ENCODE measurements at regions not wholly inside any gene's neighbourhood (a gene's known extent, or its start where the extent isn't known, plus 50 kb on each side); places are given as distances from the start of the nearest gene placed in this dataset.
"Not testable (repeated sequence)": the region's sequence is repeated elsewhere in the genome, so short reads cannot be mapped to it uniquely, and the experiment has no call there.

DNA sequence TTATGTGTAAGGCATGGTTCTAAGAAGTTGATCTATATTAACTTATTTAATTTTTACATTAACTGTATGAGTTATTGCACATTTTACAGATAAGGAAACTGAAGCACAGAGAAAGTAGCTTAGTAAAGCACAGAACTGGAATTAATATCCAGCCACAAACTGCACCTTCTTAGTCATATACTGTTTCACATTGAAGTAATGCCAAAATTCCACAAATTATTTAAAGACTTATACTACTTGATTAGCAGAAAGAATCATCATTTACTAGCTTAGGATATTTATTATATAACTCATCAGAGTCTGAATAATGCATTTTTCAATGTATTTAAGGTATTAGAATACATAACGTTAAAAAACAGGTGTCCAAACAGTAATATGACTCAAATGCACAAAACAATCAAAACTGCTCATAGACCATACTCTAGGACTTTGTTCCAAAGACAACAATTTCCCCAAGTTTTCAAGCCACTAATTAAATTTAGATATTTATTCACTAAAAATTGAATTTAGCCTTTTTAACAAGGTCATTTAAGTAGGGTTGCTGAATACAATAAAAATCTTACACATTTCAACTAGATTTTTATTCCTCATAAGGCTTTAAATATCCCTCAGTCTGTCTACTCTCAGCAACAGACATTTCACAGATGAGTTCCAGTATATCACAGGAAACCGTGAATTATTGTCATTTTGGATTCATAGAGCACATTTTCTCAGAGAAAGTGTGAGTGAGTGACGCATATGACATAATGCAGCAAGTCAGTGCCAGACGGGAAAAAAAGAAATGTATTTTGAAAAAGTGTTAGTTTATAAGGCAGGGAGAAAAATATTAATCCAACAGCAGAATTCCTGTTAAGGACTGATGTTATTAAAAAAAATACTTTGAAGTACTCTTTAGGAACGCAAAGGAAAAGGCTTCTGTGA, 782.5 kb downstream of the TMTC2 start:
- no peaks in the 10 kb centered on the region for H3K36me3 ChIP-seq (ENCODE audit: control insufficient read depth, insufficient read depth, low read length)
- H3K9ac ChIP-seq (ENCODE audit: low read length), result no peak overlapping the region
- 0 out of 2 replicates have a peak, but pooled peaks cover 2% of the 10 kb centered on the region for H3K4me1 ChIP-seq (ENCODE audit: control insufficient read depth, insufficient read depth, low read length)
- no peak overlapping the region for H3K4me3 ChIP-seq (ENCODE audit: low read depth, low read length)
- H3K27me3 ChIP-seq (ENCODE audit: control insufficient read depth, insufficient read depth, low read length), result no peaks in the 10 kb centered on the region
- no peak overlapping the region for H3K27ac ChIP-seq (ENCODE audit: low read depth, low read length)
- H3K9me3 ChIP-seq (ENCODE audit: control insufficient read depth, insufficient read depth, low read depth, low read length), result no peaks in the 10 kb centered on the region

DNA sequence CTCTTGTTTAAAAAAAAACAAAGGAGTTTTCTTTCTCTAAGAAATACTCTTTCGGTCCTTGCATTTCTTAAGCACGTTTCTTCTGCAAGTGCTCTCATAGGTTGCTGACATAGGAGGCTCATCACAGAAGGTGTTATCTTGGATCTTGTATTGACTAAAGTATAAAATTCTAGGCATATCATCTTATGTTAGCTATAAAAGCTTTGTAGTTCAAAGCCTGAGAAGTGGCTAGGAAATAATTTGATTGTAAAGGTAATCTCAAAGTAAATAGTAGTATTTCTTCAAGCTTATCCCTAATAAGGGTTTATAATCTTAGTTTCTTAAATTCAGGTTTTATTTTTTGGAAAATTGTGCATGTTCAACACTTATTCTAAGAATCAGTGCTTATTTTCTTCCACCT, 778.9 kb downstream of the TMTC2 start:
- Histone ChIP-seq H3K36me3 (ENCODE audit: control insufficient read depth, insufficient read depth, low read length) (no peaks in the 10 kb centered on the region), H3K4me1 (ENCODE audit: control insufficient read depth, insufficient read depth, low read length) (0 out of 2 replicates have a peak, but pooled peaks cover 2% of the 10 kb centered on the region), H3K27me3 (ENCODE audit: control insufficient read depth, insufficient read depth, low read length) (no peaks in the 10 kb centered on the region), H3K9me3 (ENCODE audit: control insufficient read depth, insufficient read depth, low read depth, low read length) (no peaks in the 10 kb centered on the region), H3K4me3 (ENCODE audit: low read depth, low read length) (no peak overlapping the region), H3K9ac (ENCODE audit: low read length) (no peak overlapping the region), H3K27ac (ENCODE audit: low read depth, low read length) (no peak overlapping the region)

DNA sequence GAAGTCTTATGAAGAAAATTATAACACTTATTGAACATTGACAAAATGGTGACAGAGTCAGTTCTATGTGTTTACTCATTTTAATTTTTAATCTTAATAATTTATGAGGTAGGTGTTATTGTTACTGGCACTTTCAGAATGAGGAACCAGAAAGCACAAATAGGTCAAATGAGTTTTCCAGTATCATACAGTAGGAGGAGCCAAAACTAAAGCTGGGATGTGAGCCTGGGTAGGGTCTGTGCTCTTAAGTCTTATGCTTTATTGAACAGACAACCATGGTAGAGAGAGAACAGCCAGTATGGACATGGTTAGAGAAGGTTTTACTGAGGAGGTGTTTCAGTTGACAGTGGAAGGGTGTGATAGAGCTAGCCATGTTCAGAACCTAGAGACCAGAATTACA, 775.7 kb downstream of the TMTC2 start:
- no peaks in the 10 kb centered on the region for H3K36me3 ChIP-seq (ENCODE audit: control insufficient read depth, insufficient read depth, low read length)
- H3K27me3 ChIP-seq (ENCODE audit: control insufficient read depth, insufficient read depth, low read length), result no peaks in the 10 kb centered on the region
- H3K9me3 ChIP-seq (ENCODE audit: control insufficient read depth, insufficient read depth, low read depth, low read length), result no peaks in the 10 kb centered on the region
- H3K4me1 ChIP-seq (ENCODE audit: control insufficient read depth, insufficient read depth, low read length), result no peaks in the 10 kb centered on the region
- H3K27ac ChIP-seq (ENCODE audit: low read depth, low read length), result no peak overlapping the region
- H3K4me3 ChIP-seq (ENCODE audit: low read depth, low read length), result no peak overlapping the region
- H3K9ac ChIP-seq (ENCODE audit: low read length), result no peak overlapping the region

DNA sequence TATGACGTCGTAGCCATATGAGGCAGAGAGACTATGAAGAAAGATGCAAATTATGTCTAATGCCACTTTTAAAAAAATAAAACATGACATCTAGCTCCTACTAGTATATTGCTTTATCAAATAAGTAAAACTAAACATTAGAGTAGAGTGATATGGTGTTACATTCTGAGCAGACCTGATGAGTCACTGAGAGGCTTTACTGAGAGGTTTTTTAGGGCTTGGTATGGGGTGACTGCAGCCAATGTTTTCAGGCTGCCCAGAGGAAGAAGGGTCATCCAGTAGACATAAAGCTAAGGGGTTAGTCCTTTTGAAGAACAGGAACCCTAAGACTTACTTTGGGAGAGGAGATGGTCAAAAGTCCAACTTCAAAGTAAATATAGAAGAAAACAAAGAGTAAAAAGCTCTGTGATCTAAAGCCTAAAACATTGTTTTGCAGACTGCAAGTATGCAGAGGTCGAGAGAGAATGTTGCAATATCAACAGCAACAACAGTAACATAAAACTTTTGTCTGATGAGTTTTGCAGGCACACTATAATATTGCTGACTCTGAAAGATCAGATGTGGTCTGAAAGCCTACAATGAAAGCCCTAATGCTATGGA, 774.7 kb downstream of the TMTC2 start:
- Histone ChIP-seq H3K4me3 (ENCODE audit: low read depth, low read length) (no peak overlapping the region), H3K36me3 (ENCODE audit: control insufficient read depth, insufficient read depth, low read length) (no peaks in the 10 kb centered on the region), H3K27me3 (ENCODE audit: control insufficient read depth, insufficient read depth, low read length) (no peaks in the 10 kb centered on the region), H3K27ac (ENCODE audit: low read depth, low read length) (no peak overlapping the region), H3K4me1 (ENCODE audit: control insufficient read depth, insufficient read depth, low read length) (no peaks in the 10 kb centered on the region), H3K9ac (ENCODE audit: low read length) (no peak overlapping the region), H3K9me3 (ENCODE audit: control insufficient read depth, insufficient read depth, low read depth, low read length) (no peaks in the 10 kb centered on the region)

DNA sequence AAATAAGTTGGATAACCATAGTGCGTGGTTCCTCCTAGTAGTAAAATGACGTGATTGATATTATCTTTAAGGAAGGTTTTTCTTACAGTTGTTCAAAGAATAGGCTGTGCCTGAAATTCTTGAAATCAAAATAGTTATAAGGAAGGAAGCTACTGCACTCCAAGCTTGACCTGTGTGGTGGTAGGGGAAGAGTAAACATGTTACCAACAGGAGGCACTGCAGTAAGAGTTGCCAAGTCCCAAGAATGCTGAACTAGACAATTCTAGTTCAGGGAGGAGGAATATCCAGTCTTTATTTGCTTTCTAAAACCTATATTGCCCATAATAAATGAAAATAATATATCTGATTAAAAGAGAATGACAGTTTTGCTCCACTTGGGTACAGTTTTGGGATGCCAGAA, 764.5 kb downstream of the TMTC2 start:
- Histone ChIP-seq H3K4me3 (ENCODE audit: low read depth, low read length) (no peak overlapping the region), H3K36me3 (ENCODE audit: control insufficient read depth, insufficient read depth, low read length) (no peaks in the 10 kb centered on the region), H3K27me3 (ENCODE audit: control insufficient read depth, insufficient read depth, low read length) (no peaks in the 10 kb centered on the region), H3K9ac (ENCODE audit: low read length) (no peak overlapping the region), H3K4me1 (ENCODE audit: control insufficient read depth, insufficient read depth, low read length) (no peaks in the 10 kb centered on the region), H3K9me3 (ENCODE audit: control insufficient read depth, insufficient read depth, low read depth, low read length) (0 out of 2 replicates have a peak, but pooled peaks cover 2% of the 10 kb centered on the region), H3K27ac (ENCODE audit: low read depth, low read length) (no peak overlapping the region)

DNA sequence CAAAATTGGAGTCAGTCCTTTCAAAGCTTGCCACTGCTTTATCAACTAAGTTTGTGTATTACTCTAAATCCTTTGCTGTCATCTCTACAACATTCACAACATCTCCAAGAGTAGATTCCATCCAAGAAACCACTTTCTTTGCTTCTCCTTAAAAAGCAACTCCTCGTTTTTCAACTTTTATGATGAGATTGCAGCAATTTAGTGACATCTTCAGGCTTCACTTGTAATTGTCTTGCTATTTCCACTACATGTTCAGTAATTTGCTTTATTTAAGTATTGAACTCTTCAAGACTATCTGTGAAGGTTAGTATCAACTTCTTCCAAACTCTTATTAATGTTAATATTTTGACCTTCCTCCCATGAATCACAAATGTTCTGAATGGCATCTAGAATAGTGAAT, 747.9 kb downstream of the TMTC2 start:
- Histone ChIP-seq H3K4me1 (ENCODE audit: control insufficient read depth, insufficient read depth, low read length) (no peaks in the 10 kb centered on the region), H3K36me3 (ENCODE audit: control insufficient read depth, insufficient read depth, low read length) (no peaks in the 10 kb centered on the region), H3K4me3 (ENCODE audit: low read depth, low read length) (no peak overlapping the region), H3K27ac (ENCODE audit: low read depth, low read length) (no peak overlapping the region), H3K9me3 (ENCODE audit: control insufficient read depth, insufficient read depth, low read depth, low read length) (no peaks in the 10 kb centered on the region), H3K9ac (ENCODE audit: low read length) (no peak overlapping the region), H3K27me3 (ENCODE audit: control insufficient read depth, insufficient read depth, low read length) (no peaks in the 10 kb centered on the region)

DNA sequence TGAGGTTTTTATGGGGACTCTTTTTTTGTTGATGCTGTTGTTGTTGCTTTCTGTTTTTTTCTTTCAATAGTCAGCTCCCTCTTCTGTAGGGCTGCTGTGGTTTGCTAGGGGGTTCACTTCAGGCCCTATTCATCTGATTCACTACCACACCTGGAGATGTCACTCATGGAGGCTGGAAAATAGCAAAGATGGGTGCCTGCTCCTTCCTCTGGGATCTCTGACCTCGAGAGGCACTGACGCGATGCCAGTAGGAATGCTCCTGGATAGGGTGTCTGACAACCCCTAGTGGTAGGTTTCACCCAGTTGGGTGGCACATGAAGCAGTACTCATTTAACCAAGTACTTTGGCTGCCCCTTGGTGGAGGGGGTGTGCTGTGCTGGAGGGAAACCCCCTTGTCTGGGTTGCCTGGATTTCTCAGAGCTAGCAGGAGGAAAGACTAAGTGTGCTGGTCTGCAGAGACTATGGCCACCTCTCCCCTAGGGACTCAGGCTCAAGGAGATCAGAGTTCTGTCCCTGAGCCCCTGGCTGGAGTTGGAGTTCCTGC, 745.5 kb downstream of the TMTC2 start:
- Histone ChIP-seq H3K4me1 (ENCODE audit: control insufficient read depth, insufficient read depth, low read length) (no peaks in the 10 kb centered on the region), H3K4me3 (ENCODE audit: low read depth, low read length) (no peak overlapping the region), H3K9ac (ENCODE audit: low read length) (no peak overlapping the region), H3K9me3 (ENCODE audit: control insufficient read depth, insufficient read depth, low read depth, low read length) (no peaks in the 10 kb centered on the region), H3K36me3 (ENCODE audit: control insufficient read depth, insufficient read depth, low read length) (no peaks in the 10 kb centered on the region), H3K27ac (ENCODE audit: low read depth, low read length) (no peak overlapping the region), H3K27me3 (ENCODE audit: control insufficient read depth, insufficient read depth, low read length) (no peaks in the 10 kb centered on the region)

DNA sequence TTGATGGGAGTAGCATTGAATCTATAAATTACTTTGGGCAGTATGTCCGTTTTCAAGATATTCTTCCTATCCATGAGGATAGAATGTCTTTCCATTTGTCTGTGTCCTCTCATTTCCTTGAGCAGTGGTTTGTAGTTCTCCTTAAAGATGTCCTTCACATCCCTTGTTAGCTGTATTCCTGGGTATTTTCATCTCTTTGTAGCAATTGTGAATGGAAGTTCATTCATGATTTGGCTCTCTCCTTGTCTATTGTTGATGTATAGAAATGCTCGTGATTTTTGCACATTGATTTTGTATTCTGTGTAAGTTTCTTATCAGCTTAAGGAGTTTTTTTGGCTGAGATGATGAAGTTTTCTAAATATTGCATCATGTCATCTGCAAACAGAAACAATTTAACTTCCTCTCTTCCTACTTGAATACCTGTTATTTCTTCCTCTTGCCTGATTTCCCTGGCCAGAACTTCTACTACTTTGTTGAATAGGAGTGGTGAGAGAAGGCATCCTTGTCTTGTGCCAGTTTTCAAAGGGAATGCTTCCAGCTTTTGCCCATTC, 741.0 kb downstream of the TMTC2 start:
- not testable (repeated sequence) for H3K36me3 ChIP-seq (ENCODE audit: control insufficient read depth, insufficient read depth, low read length); H3K9ac ChIP-seq (ENCODE audit: low read length); H3K9me3 ChIP-seq (ENCODE audit: control insufficient read depth, insufficient read depth, low read depth, low read length); H3K4me1 ChIP-seq (ENCODE audit: control insufficient read depth, insufficient read depth, low read length); H3K27me3 ChIP-seq (ENCODE audit: control insufficient read depth, insufficient read depth, low read length); H3K27ac ChIP-seq (ENCODE audit: low read depth, low read length); H3K4me3 ChIP-seq (ENCODE audit: low read depth, low read length)

DNA sequence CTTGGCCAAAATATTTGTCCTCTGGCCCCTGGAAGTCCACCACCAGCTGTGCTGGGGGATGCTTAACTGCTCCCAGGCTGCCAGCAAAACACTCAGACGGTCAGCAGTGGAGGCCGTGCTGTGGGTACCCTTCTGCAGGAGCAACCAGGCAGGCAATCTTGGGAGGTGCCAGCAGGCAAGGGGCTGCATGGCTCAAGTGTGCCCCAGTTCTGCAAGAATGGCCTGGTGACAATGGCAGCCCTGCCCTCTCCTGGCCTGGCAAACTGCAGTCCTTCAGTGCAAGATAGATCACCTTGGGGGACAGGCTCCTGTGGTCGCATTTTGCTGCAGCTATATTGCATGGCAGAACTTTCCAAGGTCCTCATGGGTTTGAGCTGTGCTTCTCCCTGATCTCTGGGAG, 728.3 kb downstream of the TMTC2 start:
- no peaks in the 10 kb centered on the region for H3K27me3 ChIP-seq (ENCODE audit: control insufficient read depth, insufficient read depth, low read length)
- H3K9me3 ChIP-seq (ENCODE audit: control insufficient read depth, insufficient read depth, low read depth, low read length), result peaks cover 5% of the 10 kb centered on the region; the same call in 1 of the 2 replicates
- no peaks in the 10 kb centered on the region for H3K4me1 ChIP-seq (ENCODE audit: control insufficient read depth, insufficient read depth, low read length)
- H3K27ac ChIP-seq (ENCODE audit: low read depth, low read length), result no peak overlapping the region
- H3K36me3 ChIP-seq (ENCODE audit: control insufficient read depth, insufficient read depth, low read length), result no peaks in the 10 kb centered on the region
- no peak overlapping the region for H3K9ac ChIP-seq (ENCODE audit: low read length)
- H3K4me3 ChIP-seq (ENCODE audit: low read depth, low read length), result no peak overlapping the region

DNA sequence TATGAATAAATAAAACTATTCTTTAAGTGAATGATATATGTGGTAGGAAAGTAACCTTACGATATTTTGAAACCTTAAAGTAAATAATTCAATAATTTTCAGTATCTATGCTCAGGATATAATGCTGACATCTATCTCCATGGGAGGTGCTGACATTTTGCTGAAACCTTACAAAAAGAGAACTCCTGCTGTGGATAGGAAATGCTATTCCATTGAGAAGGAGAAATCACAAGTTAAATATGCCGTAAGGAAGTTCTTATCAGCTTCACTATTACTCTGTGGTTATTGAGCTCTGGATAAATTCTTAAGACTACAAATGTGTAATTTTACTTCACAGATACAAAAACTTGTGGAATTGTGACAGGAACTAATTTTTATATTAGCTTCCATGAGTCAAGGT, 722.1 kb downstream of the TMTC2 start:
- no peaks in the 10 kb centered on the region for H3K27me3 ChIP-seq (ENCODE audit: control insufficient read depth, insufficient read depth, low read length)
- no peak overlapping the region for H3K9ac ChIP-seq (ENCODE audit: low read length)
- H3K4me3 ChIP-seq (ENCODE audit: low read depth, low read length), result no peak overlapping the region
- H3K9me3 ChIP-seq (ENCODE audit: control insufficient read depth, insufficient read depth, low read depth, low read length), result no peaks in the 10 kb centered on the region
- no peaks in the 10 kb centered on the region for H3K36me3 ChIP-seq (ENCODE audit: control insufficient read depth, insufficient read depth, low read length)
- no peak overlapping the region for H3K27ac ChIP-seq (ENCODE audit: low read depth, low read length)
- H3K4me1 ChIP-seq (ENCODE audit: control insufficient read depth, insufficient read depth, low read length), result no peaks in the 10 kb centered on the region

DNA sequence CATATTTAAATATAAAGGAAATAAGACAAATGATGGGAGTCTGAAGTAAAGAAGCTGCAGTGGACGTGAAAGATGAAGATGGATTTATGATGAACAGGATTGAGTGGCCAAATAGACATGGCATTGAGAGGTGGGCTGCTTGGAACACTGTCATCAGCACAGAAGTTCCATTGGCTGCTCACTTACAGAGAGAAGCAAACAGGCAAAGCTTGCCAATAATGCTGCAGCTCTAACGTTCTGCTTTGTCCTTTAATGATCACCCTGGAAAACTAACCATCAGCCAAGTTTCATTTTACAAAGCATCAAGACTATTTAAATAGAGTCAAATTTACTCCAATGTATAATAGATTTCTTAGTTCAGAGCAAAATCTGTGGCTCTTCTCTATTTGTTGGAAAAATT, 721.4 kb downstream of the TMTC2 start:
- Histone ChIP-seq H3K4me3 (ENCODE audit: low read depth, low read length) (no peak overlapping the region), H3K9me3 (ENCODE audit: control insufficient read depth, insufficient read depth, low read depth, low read length) (no peaks in the 10 kb centered on the region), H3K9ac (ENCODE audit: low read length) (no peak overlapping the region), H3K4me1 (ENCODE audit: control insufficient read depth, insufficient read depth, low read length) (no peaks in the 10 kb centered on the region), H3K27ac (ENCODE audit: low read depth, low read length) (no peak overlapping the region), H3K36me3 (ENCODE audit: control insufficient read depth, insufficient read depth, low read length) (no peaks in the 10 kb centered on the region), H3K27me3 (ENCODE audit: control insufficient read depth, insufficient read depth, low read length) (no peaks in the 10 kb centered on the region)
